Calu3 (cell line): ENCODE measurements at regions not wholly inside any gene's neighbourhood (a gene's known extent, or its start where the extent isn't known, plus 50 kb on each side); places are given as distances from the start of the nearest gene placed in this dataset.

ENCODE experiments used
- BruUV-seq: library from RNA; stranded (reverse); fragments of 400-500 nt; replicated peaks from 2 replicates; lab custom pipeline; 2021; lab: Mats Ljungman, UMichigan
- CTCF ChIA-PET: fragments of 300-600 bp; sonication (Branson Sonifier 250); formaldehyde crosslinking; loops from one replicate; lab custom pipeline; 2022; ENCODE audit warnings: antibody characterized with exemption; lab: Charles Lee
- DNase-seq: peaks from one replicate; pipeline ENCODE4 v3.0.0; 2022
- H3K27ac Mint-ChIP-seq: one replicate; pipeline ENCODE4 v1.8.0; 2022; ENCODE audit warnings: mixed read lengths; ENCODE audit not compliant: unreplicated experiment
- H3K27me3 Mint-ChIP-seq: one replicate; pipeline ENCODE4 v1.8.0; 2022; ENCODE audit warnings: mixed read lengths; ENCODE audit not compliant: unreplicated experiment
- H3K36me3 Mint-ChIP-seq: one replicate; pipeline ENCODE4 v1.8.0; 2022; ENCODE audit warnings: mild to moderate bottlenecking, moderate library complexity, mixed read lengths; ENCODE audit not compliant: insufficient read depth, unreplicated experiment
- H3K4me1 Mint-ChIP-seq: one replicate; pipeline ENCODE4 v1.8.0; 2022; ENCODE audit warnings: mild to moderate bottlenecking, low read depth, mixed read lengths; ENCODE audit not compliant: unreplicated experiment
- H3K4me3 Mint-ChIP-seq: one replicate; pipeline ENCODE4 v1.8.0; 2022; ENCODE audit warnings: mild to moderate bottlenecking, low read depth, moderate library complexity, mixed read lengths; ENCODE audit not compliant: unreplicated experiment
- H3K9me3 Mint-ChIP-seq: one replicate; pipeline ENCODE4 v1.8.0; 2022; ENCODE audit warnings: low read depth, mixed read lengths; ENCODE audit not compliant: unreplicated experiment
- CTCF ChIP-seq: fragments of 200-600 bp; IDR thresholded peaks from one replicate; pipeline ENCODE4 v1.8.0; 2022; ENCODE audit warnings: antibody characterized with exemption; ENCODE audit not compliant: unreplicated experiment
- intact Hi-C: fragments of 100-400 bp; cut with micrococcal nuclease; formaldehyde crosslinking; loops from one replicate; pipeline ENCODE4 v1.10.0; 2022; ENCODE audit not compliant: unreplicated experiment

- no TSS peak for BruUV-seq
- CTCF ChIA-PET = no interaction called here
- no peak for TF ChIP-seq CTCF
- intact Hi-C loops = no loop called here
- no peak for DNase-seq
- Mint-ChIP-seq H3K9me3 (peaks cover 12% of the 10 kb centered on the region), H3K36me3 (peaks cover 4% of the 10 kb centered on the region), H3K27ac (no peak overlapping the region), H3K4me1 (no peaks in the 10 kb centered on the region), H3K4me3 (no peak overlapping the region), H3K27me3 (no peaks in the 10 kb centered on the region)
Observed at GRCh38 chr2:139477618-139478017, 697.4 kb upstream of the NXPH2 start.

- no TSS peak for BruUV-seq
- intact Hi-C loops = no loop called here
- CTCF ChIA-PET = no interaction called here
Observed at GRCh38 chr2:139469985-139470384, 689.8 kb upstream of the NXPH2 start.

GRCh38 chr2:139465789-139466188, 685.6 kb upstream of the NXPH2 start:
- no peaks in the 10 kb centered on the region for H3K4me1 Mint-ChIP-seq
- H3K27ac Mint-ChIP-seq = no peak overlapping the region
- no peaks in the 10 kb centered on the region for H3K36me3 Mint-ChIP-seq
- intact Hi-C loops = no loop called here
- no peaks in the 10 kb centered on the region for H3K27me3 Mint-ChIP-seq
- BruUV-seq = no TSS peak
- DNase-seq = no peak
- CTCF ChIA-PET = interaction anchor here (0.6 kb wide), 1 partner anchor 8 kb away, joined by 3 read pairs; no protein-coding TSS in a partner anchor
- no peak overlapping the region for H3K4me3 Mint-ChIP-seq
- peaks cover 3% of the 10 kb centered on the region for H3K9me3 Mint-ChIP-seq
- no peak for TF ChIP-seq CTCF

More at GRCh38 chr2:139469985-139470384, 689.8 kb upstream of the NXPH2 start:
- TF ChIP-seq CTCF = no peak
- no peak for DNase-seq
- Mint-ChIP-seq H3K4me1 (no peaks in the 10 kb centered on the region), H3K27ac (no peak overlapping the region), H3K27me3 (no peaks in the 10 kb centered on the region), H3K36me3 (no peaks in the 10 kb centered on the region), H3K9me3 (no peaks in the 10 kb centered on the region), H3K4me3 (no peak overlapping the region)

GRCh38 chr2:139457873-139458272, 677.7 kb upstream of the NXPH2 start:
- H3K27me3 Mint-ChIP-seq = no peaks in the 10 kb centered on the region
- no peaks in the 10 kb centered on the region for H3K4me1 Mint-ChIP-seq
- intact Hi-C loops = no loop called here
- no peak overlapping the region for H3K4me3 Mint-ChIP-seq
- DNase-seq = no peak
- CTCF ChIA-PET = interaction anchor here (0.6 kb wide), 1 partner anchor 8 kb away, joined by 3 read pairs; no protein-coding TSS in a partner anchor
- H3K9me3 Mint-ChIP-seq = peaks cover 3% of the 10 kb centered on the region
- no peak overlapping the region for H3K27ac Mint-ChIP-seq
- TF ChIP-seq CTCF = no peak
- no peaks in the 10 kb centered on the region for H3K36me3 Mint-ChIP-seq
- BruUV-seq = no TSS peak
